HG03457 (cell line): ENCODE measurements at regions not wholly inside any gene's neighbourhood (a gene's known extent, or its start where the extent isn't known, plus 50 kb on each side); places are given as distances from the start of the nearest gene placed in this dataset.
"Not testable (repeated sequence)": the region's sequence is repeated elsewhere in the genome, so short reads cannot be mapped to it uniquely, and the experiment has no call there.

ENCODE experiments used
- ATAC-seq: cut with Tn5 transposase; IDR thresholded peaks from one replicate; pipeline ENCODE4 v1.9.1; 2021; ENCODE audit warnings: moderate number of reproducible peaks; ENCODE audit not compliant: unreplicated experiment

- ATAC-seq, result no peak
Observed at GRCh38 chr12:42741771-42742510, 152.4 kb upstream of the PRICKLE1 start.

- ATAC-seq, result no peak
Observed at GRCh38 chr12:42741091-42741490, 151.5 kb upstream of the PRICKLE1 start.

- no peak for ATAC-seq
Observed at GRCh38 chr12:42737398-42737797, 147.9 kb upstream of the PRICKLE1 start.

- no peak for ATAC-seq
Observed at GRCh38 chr12:42735861-42736361, 146.4 kb upstream of the PRICKLE1 start.

GRCh38 chr12:42733911-42734310 is 144.4 kb upstream of the PRICKLE1 start:
- no peak for ATAC-seq

GRCh38 chr12:42732908-42733411 is 143.4 kb upstream of the PRICKLE1 start:
- ATAC-seq, result no peak

- ATAC-seq, result no peak
Observed at GRCh38 chr12:42730291-42730690, 140.7 kb upstream of the PRICKLE1 start.

GRCh38 chr12:42729535-42729900 is 140.0 kb upstream of the PRICKLE1 start:
- ATAC-seq, result no peak

GRCh38 chr12:42728770-42729534 is 139.4 kb upstream of the PRICKLE1 start:
- no peak for ATAC-seq

- no peak for ATAC-seq
Observed at GRCh38 chr12:42728287-42728686, 138.7 kb upstream of the PRICKLE1 start.

- no peak for ATAC-seq
Observed at GRCh38 chr12:42725809-42726208, 136.3 kb upstream of the PRICKLE1 start.

- ATAC-seq, result no peak
Observed at GRCh38 chr12:42716491-42716891, 126.9 kb upstream of the PRICKLE1 start.

GRCh38 chr12:42713566-42713965 is 124.0 kb upstream of the PRICKLE1 start:
- not testable (repeated sequence) for ATAC-seq

- ATAC-seq, result not testable (repeated sequence)
Observed at GRCh38 chr12:42708374-42708773, 118.8 kb upstream of the PRICKLE1 start.

- ATAC-seq, result no peak
Observed at GRCh38 chr12:42707312-42708226, 118.0 kb upstream of the PRICKLE1 start.

- no peak for ATAC-seq
Observed at GRCh38 chr12:42706321-42706720, 116.8 kb upstream of the PRICKLE1 start.

GRCh38 chr12:42705863-42706262 is 116.3 kb upstream of the PRICKLE1 start:
- no peak for ATAC-seq

- ATAC-seq, result no peak
Observed at GRCh38 chr12:42704810-42705401, 115.4 kb upstream of the PRICKLE1 start.

GRCh38 chr12:42704340-42704739 is 114.8 kb upstream of the PRICKLE1 start:
- ATAC-seq, result no peak

GRCh38 chr12:42701084-42701483 is 111.5 kb upstream of the PRICKLE1 start:
- no peak for ATAC-seq

GRCh38 chr12:42698213-42698612 is 108.7 kb upstream of the PRICKLE1 start:
- no peak for ATAC-seq
